Epithelial cell of proximal tubule (primary cell): ENCODE measurements at regions not wholly inside any gene's neighbourhood (a gene's known extent, or its start where the extent isn't known, plus 50 kb on each side); places are given as distances from the start of the nearest gene placed in this dataset.
A peak's percentile ranks its signal among the peaks of the same experiment; 100 is the strongest.

Experiments used
- DNase-seq: peaks from one replicate; pipeline ENCODE4 v3.0.0-alpha.2; 2011; ENCODE audit warnings: low read depth
- H3K4me3 ChIP-seq: 2 replicates; pipeline ENCODE4 v1.5.1; 2011; ENCODE audit warnings: low read depth, mild to moderate bottlenecking, low read length
- CTCF ChIP-seq: conservative IDR thresholded peaks from 2 replicates; pipeline ENCODE4 v1.5.1; 2012; ENCODE audit warnings: low read depth, mild to moderate bottlenecking, low read length

DNA sequence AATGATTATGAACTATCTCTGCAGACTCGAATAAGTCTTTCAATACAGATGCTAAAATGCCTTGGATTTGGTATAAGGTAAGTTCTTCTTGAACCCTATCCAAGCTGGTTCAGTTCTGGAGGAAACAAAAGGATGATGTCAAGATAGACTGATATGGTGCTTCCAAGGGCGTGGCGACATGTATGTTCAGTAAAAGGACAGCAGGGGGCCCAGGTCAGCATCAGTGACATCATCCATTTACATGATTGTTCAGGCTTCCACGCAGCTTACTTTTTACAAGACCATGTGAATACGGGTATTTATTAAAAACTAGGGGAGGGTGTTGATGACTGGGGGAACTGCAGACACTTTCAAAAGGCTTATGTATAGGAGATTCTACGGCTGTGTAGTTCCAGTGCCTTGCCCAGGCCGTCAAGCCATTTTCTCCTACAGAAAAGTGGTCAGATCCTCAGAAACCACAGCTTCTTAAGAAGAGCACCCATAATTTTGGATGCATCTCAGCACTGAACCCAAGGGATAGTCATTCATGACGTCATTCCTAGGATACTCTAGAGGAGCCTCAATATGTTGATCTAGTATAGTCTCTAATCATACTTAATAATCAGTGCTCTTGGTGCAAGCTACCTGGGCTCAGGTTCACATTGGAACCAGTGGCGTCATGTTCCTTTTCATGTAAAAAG lies 527.7 kb downstream of the FUT8 start:
- TF ChIP-seq CTCF, result peak; percentile 35
- no peak for DNase-seq

GRCh38 chr14:65941091-65941490 lies 528.6 kb downstream of the FUT8 start:
- DNase-seq, result no peak
- no peak overlapping the region for H3K4me3 ChIP-seq
- no peak for TF ChIP-seq CTCF

More for the DNA sequence above, 527.7 kb downstream of the FUT8 start:
- H3K4me3 ChIP-seq, result no peak overlapping the region

DNA sequence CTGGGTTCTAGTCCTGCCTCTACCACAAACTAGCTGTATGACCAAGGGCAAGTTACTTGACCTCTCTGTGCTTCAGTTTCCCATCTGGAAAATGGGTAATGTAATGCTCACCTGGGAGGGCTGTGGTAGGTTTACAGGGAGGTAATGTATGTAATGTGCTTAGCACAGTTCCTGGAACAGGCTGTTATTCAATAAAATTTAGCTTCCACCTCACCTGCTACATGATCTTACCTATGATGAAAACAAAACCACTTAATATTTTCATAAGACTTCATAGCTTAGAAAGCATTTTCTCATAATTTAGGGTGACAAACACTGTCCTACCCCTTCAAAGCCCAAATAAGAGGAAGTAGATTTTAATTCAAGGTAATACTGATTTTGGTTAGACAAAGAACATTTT lies 530.6 kb downstream of the FUT8 start:
- no peak for DNase-seq
- TF ChIP-seq CTCF, result no peak

DNA sequence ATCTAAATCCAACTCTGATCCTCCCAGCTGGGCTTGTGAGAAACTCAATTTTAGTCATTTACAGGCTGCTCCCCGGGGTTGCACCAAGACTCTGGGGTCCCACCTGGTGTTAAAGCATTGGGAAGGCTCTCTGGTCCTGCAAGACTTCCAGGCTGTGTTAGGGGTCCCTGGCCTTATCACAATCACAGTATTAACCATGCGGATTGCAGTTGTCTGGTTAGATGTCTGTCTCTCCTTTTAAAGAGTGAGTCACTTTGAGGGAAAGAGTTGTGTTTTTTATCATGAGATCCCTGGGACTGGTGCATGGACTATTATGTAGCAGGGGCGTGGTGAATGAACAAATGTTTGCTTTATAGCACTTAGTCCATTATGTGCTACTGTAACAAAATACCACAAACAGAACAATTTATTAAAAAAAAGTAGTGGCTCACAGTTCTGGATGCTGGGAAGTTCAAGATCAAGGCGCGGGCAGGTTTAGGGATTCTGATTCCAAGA lies 531.4 kb downstream of the FUT8 start:
- DNase-seq, result no peak
- no peak for TF ChIP-seq CTCF
- no peak overlapping the region for H3K4me3 ChIP-seq

More for the DNA sequence above, 530.6 kb downstream of the FUT8 start:
- H3K4me3 ChIP-seq, result no peak overlapping the region

DNA sequence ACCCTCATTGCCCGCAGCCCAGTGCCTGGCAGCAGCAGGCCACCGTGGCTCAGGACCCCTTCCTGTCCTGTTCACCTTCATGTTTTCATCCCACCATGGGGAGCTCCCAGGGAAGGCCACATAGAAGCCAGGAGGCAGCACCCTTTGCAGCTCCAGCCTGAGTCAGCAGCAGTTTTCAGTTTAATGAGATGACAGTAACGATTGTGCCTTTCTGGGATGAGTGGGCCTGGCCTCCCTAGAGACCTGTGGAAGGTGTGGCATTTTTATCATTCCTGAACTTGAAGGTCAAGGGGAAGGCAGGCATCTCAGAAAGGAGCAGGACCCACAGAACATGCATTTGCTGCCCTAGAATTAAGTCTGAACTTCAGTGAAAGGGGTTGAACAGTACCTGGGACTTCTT lies 532.8 kb downstream of the FUT8 start:
- H3K4me3 ChIP-seq, result no peak overlapping the region
- no peak for TF ChIP-seq CTCF
- DNase-seq, result no peak

GRCh38 chr14:65946494-65946893 lies 534.0 kb downstream of the FUT8 start:
- no peak for DNase-seq
- TF ChIP-seq CTCF, result no peak
- no peak overlapping the region for H3K4me3 ChIP-seq

DNA sequence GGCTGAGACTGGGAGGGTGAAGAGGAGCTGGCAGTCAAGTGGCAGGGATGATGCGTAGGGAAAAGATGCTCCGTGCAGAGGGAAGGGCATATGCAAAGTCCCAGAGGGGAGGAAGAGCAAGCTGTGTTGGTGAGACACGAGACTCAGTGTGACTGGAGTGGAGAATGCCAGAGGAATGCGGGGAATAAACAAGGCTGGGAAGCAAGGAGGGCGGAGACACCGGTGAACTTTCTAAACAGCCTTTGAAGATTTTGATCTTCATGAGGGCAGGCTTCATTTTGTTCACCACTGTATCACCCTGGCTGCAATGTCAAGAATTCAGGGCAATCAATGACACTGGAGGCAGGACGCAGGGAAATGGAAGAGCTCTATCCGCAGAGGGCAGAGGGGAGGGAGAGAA lies 535.8 kb downstream of the FUT8 start:
- H3K4me3 ChIP-seq, result no peak overlapping the region
- DNase-seq, result no peak
- TF ChIP-seq CTCF, result no peak
